ENCODE measurements at regions not wholly inside any gene's neighbourhood (a gene's known extent, or its start where the extent isn't known, plus 50 kb on each side); places are given as distances from the start of the nearest gene placed in this dataset.

DNA sequence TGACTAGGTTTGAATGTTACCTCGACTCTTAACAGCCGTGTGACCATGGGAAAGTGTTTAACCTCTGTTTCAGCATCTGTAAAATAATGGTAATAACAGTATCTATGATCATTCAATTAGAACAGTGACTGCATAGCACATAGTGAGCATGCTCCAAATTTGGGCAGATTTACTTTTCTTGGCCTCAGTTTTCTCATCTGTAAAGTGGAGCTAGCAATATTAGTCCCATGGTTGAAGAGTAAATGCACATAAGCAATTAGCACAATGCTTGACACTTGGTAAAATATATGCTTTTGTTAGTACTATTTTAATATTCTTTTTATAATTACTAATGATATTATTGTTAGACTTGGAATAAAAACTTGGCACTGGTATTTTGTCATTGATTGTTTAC is 66.4 kb upstream of the TANC1 start:
- no peak for TF ChIP-seq CHD2 (IDR thresholded peaks at IDR 0.05; ENCODE audit: low read length, partially characterized antibody)
- TF ChIP-seq, protein P1, sequence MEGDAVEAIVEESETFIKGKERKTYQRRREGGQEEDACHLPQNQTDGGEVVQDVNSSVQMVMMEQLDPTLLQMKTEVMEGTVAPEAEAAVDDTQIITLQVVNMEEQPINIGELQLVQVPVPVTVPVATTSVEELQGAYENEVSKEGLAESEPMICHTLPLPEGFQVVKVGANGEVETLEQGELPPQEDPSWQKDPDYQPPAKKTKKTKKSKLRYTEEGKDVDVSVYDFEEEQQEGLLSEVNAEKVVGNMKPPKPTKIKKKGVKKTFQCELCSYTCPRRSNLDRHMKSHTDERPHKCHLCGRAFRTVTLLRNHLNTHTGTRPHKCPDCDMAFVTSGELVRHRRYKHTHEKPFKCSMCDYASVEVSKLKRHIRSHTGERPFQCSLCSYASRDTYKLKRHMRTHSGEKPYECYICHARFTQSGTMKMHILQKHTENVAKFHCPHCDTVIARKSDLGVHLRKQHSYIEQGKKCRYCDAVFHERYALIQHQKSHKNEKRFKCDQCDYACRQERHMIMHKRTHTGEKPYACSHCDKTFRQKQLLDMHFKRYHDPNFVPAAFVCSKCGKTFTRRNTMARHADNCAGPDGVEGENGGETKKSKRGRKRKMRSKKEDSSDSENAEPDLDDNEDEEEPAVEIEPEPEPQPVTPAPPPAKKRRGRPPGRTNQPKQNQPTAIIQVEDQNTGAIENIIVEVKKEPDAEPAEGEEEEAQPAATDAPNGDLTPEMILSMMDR (IDR thresholded peaks at IDR 0.05) = no peak
- no peak for TF ChIP-seq MAZ (IDR thresholded peaks at IDR 0.05; ENCODE audit: borderline replicate concordance, low read depth, low read length)
- TF ChIP-seq RNF2 (IDR thresholded peaks at IDR 0.05; ENCODE audit: borderline replicate concordance, low read depth) = no peak
- TF ChIP-seq EP300 (IDR thresholded peaks at IDR 0.05) = no peak
- no peak for TF ChIP-seq ZFP36 (IDR thresholded peaks at IDR 0.05; ENCODE audit: borderline replicate concordance, partially characterized antibody)

Data from A549 (cell line).